DND-41 (cell line): ENCODE measurements at regions not wholly inside any gene's neighbourhood (a gene's known extent, or its start where the extent isn't known, plus 50 kb on each side); places are given as distances from the start of the nearest gene placed in this dataset.

Source experiments
- ATAC-seq: fragments of 200-7000 bp; cut with Tn5 transposase; 3 replicates; pipeline ENCODE4 v1.9.1; 2021; ENCODE audit warnings: low read depth; ENCODE audit not compliant: insufficient read depth
- DNase-seq: peaks from one replicate; pipeline ENCODE4 v3.0.0-alpha.2; 2020
- H2AFZ ChIP-seq: 2 replicates; pipeline ENCODE4 v1.6.0; 2012; ENCODE audit warnings: low read depth, low read length
- H3K27ac ChIP-seq: 2 replicates; pipeline ENCODE4 v1.5.1; 2012; ENCODE audit warnings: low read length, inconsistent platforms
- H3K27me3 ChIP-seq: fragments of 200-600 bp; sonication (generic); 2 replicates; pipeline ENCODE4 v1.6.0; 2012; ENCODE audit warnings: low read length, mild to moderate bottlenecking, inconsistent platforms; ENCODE audit not compliant: insufficient read depth, poor library complexity
- H3K36me3 ChIP-seq: 2 replicates; pipeline ENCODE4 v1.5.1; 2012; ENCODE audit warnings: low read length, inconsistent platforms; ENCODE audit not compliant: insufficient read depth
- H3K4me1 ChIP-seq: 2 replicates; pipeline ENCODE4 v1.5.1; 2012; ENCODE audit warnings: mild to moderate bottlenecking, low read length; ENCODE audit not compliant: insufficient read depth
- H3K4me2 ChIP-seq: 2 replicates; pipeline ENCODE4 v1.6.0; 2012; ENCODE audit warnings: mild to moderate bottlenecking, moderate library complexity, low read length, inconsistent platforms; ENCODE audit not compliant: insufficient read depth
- H3K4me3 ChIP-seq, 2 experiments: fragments of 200-600 bp in 1 of 2; shearing (Covaris generic) in 1 of 2; 2 replicates each; pipeline ENCODE4 v1.5.1; 2012 to 2016; ENCODE audit warnings: inconsistent platforms in 2 of 2, low read length in 2 of 2, mild to moderate bottlenecking in 2 of 2, low read depth in 1 of 2, moderate library complexity in 1 of 2
- H3K79me2 ChIP-seq: 2 replicates; pipeline ENCODE4 v1.6.0; 2012; ENCODE audit warnings: low read length, inconsistent platforms; ENCODE audit not compliant: insufficient read depth
- H3K9ac ChIP-seq: 2 replicates; pipeline ENCODE4 v1.6.0; 2012; ENCODE audit warnings: low read depth, mild to moderate bottlenecking, inconsistent platforms, low read length, moderate library complexity
- H3K9me3 ChIP-seq: 2 replicates; pipeline ENCODE4 v1.5.1; 2012; ENCODE audit warnings: low read length, moderate library complexity, mild to moderate bottlenecking, inconsistent platforms; ENCODE audit not compliant: insufficient read depth, severe bottlenecking
- H4K20me1 ChIP-seq: 2 replicates; pipeline ENCODE4 v1.6.0; 2012; ENCODE audit warnings: low read length; ENCODE audit not compliant: insufficient read depth
- EZH2 ChIP-seq: IDR thresholded peaks from 3 replicates; pipeline ENCODE4 v1.6.1; 2012; ENCODE audit warnings: borderline replicate concordance, low read depth, mild to moderate bottlenecking, moderate library complexity, low read length, inconsistent platforms; ENCODE audit not compliant: severe bottlenecking
- TF ChIP-seq, protein P1 (sequence below): IDR thresholded peaks from 2 replicates; pipeline ENCODE4 v1.5.1; 2012; ENCODE audit warnings: borderline replicate concordance, low read length, moderate library complexity, mild to moderate bottlenecking; ENCODE audit not compliant: poor library complexity, severe bottlenecking; ENCODE audit errors: extremely low read depth

DNA sequence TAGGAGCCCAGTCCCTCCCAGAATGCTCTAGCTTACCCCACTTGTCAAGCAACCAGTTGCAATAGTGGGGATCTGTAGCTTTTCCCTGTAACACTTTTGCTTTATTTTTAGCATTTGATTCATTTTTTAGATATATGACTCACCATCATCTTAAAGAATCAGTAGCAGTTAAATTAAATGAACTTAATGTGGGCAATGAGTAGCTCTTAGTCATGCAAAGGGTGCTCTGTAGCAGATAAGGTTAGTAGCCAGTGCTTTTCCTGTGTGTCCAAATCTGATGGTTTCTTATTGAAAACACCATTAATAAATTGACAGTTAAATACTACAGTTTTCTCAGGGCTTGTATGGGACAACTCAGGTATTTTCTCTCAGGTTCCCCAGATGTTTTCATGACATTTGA is 311.8 kb downstream of the RERGL start:
- no peak for ATAC-seq

DNA sequence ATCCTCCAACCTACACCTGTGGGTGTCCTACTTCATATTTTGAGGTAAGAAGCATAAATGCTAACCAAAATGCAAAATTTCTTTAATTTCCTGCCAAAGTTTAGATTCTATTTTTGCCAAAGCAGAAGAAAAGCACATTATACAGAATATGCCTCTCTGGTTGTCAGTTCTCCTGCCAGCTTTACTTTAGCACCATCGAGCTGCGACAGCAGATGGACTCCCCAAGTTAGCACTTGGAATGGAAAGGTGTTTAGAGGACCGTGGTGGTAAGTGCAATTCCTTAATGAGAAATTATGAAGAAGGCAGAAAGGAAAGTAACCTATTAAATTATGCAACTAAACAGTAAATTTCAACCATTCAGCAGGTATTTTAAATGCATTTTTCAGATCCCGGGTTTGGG is 326.6 kb downstream of the RERGL start:
- Histone ChIP-seq H4K20me1 (no peaks in the 10 kb centered on the region), H3K36me3 (no peaks in the 10 kb centered on the region), H3K79me2 (no peaks in the 10 kb centered on the region), H3K4me3 (no peak overlapping the region), H3K9me3 (no peaks in the 10 kb centered on the region), H3K4me1 (no peaks in the 10 kb centered on the region), H3K27me3 (no peaks in the 10 kb centered on the region), H3K4me2 (no peak overlapping the region), H3K9ac (no peak overlapping the region), H2AFZ (no peak overlapping the region), H3K27ac (no peak overlapping the region)
- TF ChIP-seq EZH2 = no peak
- TF ChIP-seq, protein P1, sequence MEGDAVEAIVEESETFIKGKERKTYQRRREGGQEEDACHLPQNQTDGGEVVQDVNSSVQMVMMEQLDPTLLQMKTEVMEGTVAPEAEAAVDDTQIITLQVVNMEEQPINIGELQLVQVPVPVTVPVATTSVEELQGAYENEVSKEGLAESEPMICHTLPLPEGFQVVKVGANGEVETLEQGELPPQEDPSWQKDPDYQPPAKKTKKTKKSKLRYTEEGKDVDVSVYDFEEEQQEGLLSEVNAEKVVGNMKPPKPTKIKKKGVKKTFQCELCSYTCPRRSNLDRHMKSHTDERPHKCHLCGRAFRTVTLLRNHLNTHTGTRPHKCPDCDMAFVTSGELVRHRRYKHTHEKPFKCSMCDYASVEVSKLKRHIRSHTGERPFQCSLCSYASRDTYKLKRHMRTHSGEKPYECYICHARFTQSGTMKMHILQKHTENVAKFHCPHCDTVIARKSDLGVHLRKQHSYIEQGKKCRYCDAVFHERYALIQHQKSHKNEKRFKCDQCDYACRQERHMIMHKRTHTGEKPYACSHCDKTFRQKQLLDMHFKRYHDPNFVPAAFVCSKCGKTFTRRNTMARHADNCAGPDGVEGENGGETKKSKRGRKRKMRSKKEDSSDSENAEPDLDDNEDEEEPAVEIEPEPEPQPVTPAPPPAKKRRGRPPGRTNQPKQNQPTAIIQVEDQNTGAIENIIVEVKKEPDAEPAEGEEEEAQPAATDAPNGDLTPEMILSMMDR = no peak
- no peak for ATAC-seq
- DNase-seq = no peak

More for the DNA sequence above, 311.8 kb downstream of the RERGL start:
- Histone ChIP-seq H3K4me3 (no peak overlapping the region), H3K79me2 (no peaks in the 10 kb centered on the region), H2AFZ (no peak overlapping the region), H3K4me1 (no peaks in the 10 kb centered on the region), H3K36me3 (no peaks in the 10 kb centered on the region), H4K20me1 (no peaks in the 10 kb centered on the region), H3K4me2 (no peak overlapping the region), H3K9ac (no peak overlapping the region), H3K27ac (no peak overlapping the region), H3K27me3 (no peaks in the 10 kb centered on the region), H3K9me3 (no peaks in the 10 kb centered on the region)
- DNase-seq = no peak
- TF ChIP-seq, protein P1 = no peak
- TF ChIP-seq EZH2 = no peak

DNA sequence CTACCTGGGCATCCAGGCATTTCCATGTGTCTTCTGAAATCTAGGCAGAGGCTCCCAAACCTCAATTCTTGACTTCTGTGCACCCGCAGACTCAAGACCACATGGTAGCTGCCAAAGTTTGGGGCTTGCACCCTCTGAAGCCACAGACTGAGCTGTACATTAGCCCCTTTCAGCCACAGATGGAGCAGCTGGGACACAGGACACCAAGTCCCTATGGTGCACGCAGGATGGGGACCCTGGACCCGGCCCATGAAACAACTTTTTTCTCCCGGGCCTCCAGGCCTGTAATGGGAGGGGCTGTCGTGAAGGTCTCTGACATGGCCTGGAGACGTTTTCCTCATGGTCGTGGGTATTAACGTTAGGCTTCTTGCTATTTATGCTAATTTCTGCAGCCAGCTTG is 330.0 kb downstream of the RERGL start:
- no peak for DNase-seq
- no peak overlapping the region for H3K4me3 ChIP-seq
- no peak overlapping the region for H3K27ac ChIP-seq
- no peak overlapping the region for H2AFZ ChIP-seq
- H3K9ac ChIP-seq = no peak overlapping the region
- no peaks in the 10 kb centered on the region for H3K9me3 ChIP-seq
- no peak for TF ChIP-seq EZH2
- TF ChIP-seq, protein P1 = no peak
- no peaks in the 10 kb centered on the region for H3K27me3 ChIP-seq
- H3K36me3 ChIP-seq = no peaks in the 10 kb centered on the region
- no peak overlapping the region for H3K4me2 ChIP-seq
- no peaks in the 10 kb centered on the region for H3K79me2 ChIP-seq
- ATAC-seq = no peak
- H3K4me1 ChIP-seq = no peaks in the 10 kb centered on the region
- H4K20me1 ChIP-seq = no peaks in the 10 kb centered on the region
